ENCODE measurements at regions not wholly inside any gene's neighbourhood (a gene's known extent, or its start where the extent isn't known, plus 50 kb on each side); places are given as distances from the start of the nearest gene placed in this dataset.
"Not testable (repeated sequence)": the region's sequence is repeated elsewhere in the genome, so short reads cannot be mapped to it uniquely, and the experiment has no call there.

GRCh38 chr5:50501491-50502228 is 60.6 kb upstream of the EMB start:
- no peak overlapping the region for H3K4me3 ChIP-seq (replicated peaks; ENCODE audit: low read depth, low read length)
- DNase-seq (ENCODE audit: extremely low read depth, low read depth): no peak
- TF ChIP-seq CTCF (IDR thresholded peaks at IDR 0.05; ENCODE audit: low read depth, low read length, missing control alignments): no peak

- not testable (repeated sequence) for H3K4me3 ChIP-seq (replicated peaks; ENCODE audit: low read depth, low read length); DNase-seq (ENCODE audit: extremely low read depth, low read depth)
These were observed 72.0 kb upstream of the EMB start for GRCh38 chr5:50513028-50513457.

GRCh38 chr5:50521060-50521459 is 80.0 kb upstream of the EMB start:
- DNase-seq (ENCODE audit: extremely low read depth, low read depth); H3K4me3 ChIP-seq (replicated peaks; ENCODE audit: low read depth, low read length): not testable (repeated sequence)

- H3K4me3 ChIP-seq (replicated peaks; ENCODE audit: low read depth, low read length); DNase-seq (ENCODE audit: extremely low read depth, low read depth): not testable (repeated sequence)
These were observed 86.5 kb upstream of the EMB start for GRCh38 chr5:50527514-50528060.

GRCh38 chr5:50535393-50535792 is 94.3 kb upstream of the EMB start:
- no peak for DNase-seq (ENCODE audit: extremely low read depth, low read depth)
- no peak overlapping the region for H3K4me3 ChIP-seq (replicated peaks; ENCODE audit: low read depth, low read length)
- TF ChIP-seq CTCF (IDR thresholded peaks at IDR 0.05; ENCODE audit: low read depth, low read length, missing control alignments): no peak

- DNase-seq (ENCODE audit: extremely low read depth, low read depth): not testable (repeated sequence)
These were observed 96.4 kb upstream of the EMB start for GRCh38 chr5:50537534-50537933.

GRCh38 chr5:50547303-50547702 is 106.2 kb upstream of the EMB start:
- no peak for DNase-seq (ENCODE audit: extremely low read depth, low read depth)
- TF ChIP-seq CTCF (IDR thresholded peaks at IDR 0.05; ENCODE audit: low read depth, low read length, missing control alignments): no peak
- no peak overlapping the region for H3K4me3 ChIP-seq (replicated peaks; ENCODE audit: low read depth, low read length)

More at GRCh38 chr5:50537534-50537933, 96.4 kb upstream of the EMB start:
- not testable (repeated sequence) for H3K4me3 ChIP-seq (replicated peaks; ENCODE audit: low read depth, low read length)

- no peak for TF ChIP-seq CTCF (IDR thresholded peaks at IDR 0.05; ENCODE audit: low read depth, low read length, missing control alignments)
- no peak for DNase-seq (ENCODE audit: extremely low read depth, low read depth)
- no peak overlapping the region for H3K4me3 ChIP-seq (replicated peaks; ENCODE audit: low read depth, low read length)
These were observed 109.2 kb upstream of the EMB start for GRCh38 chr5:50550267-50550666.

- H3K4me3 ChIP-seq (replicated peaks; ENCODE audit: low read depth, low read length): no peak overlapping the region
- no peak for DNase-seq (ENCODE audit: extremely low read depth, low read depth)
- no peak for TF ChIP-seq CTCF (IDR thresholded peaks at IDR 0.05; ENCODE audit: low read depth, low read length, missing control alignments)
These were observed 109.9 kb upstream of the EMB start for GRCh38 chr5:50550993-50551392.

All from HFF-Myc (cell line).